H9 (cell line): ENCODE measurements at regions not wholly inside any gene's neighbourhood (a gene's known extent, or its start where the extent isn't known, plus 50 kb on each side); places are given as distances from the start of the nearest gene placed in this dataset.

Experiments
- DNase-seq: peaks from one replicate; pipeline ENCODE4 v3.0.0-alpha.2; 2017
- H2AFZ ChIP-seq: one replicate; pipeline ENCODE4 v1.6.1; 2013; ENCODE audit warnings: mild to moderate bottlenecking, low read length, control low read depth, moderate library complexity
- H2AK5ac ChIP-seq: 2 replicates; pipeline ENCODE4 v1.6.1; 2013; ENCODE audit warnings: low read length, control low read depth, mixed read lengths; ENCODE audit not compliant: insufficient read length
- H2BK120ac ChIP-seq: one replicate; pipeline ENCODE4 v1.6.1; 2013; ENCODE audit warnings: low read depth, mild to moderate bottlenecking, low read length, control low read depth, inconsistent platforms; ENCODE audit not compliant: poor library complexity, severe bottlenecking
- H2BK12ac ChIP-seq: 2 replicates; pipeline ENCODE4 v1.6.1; 2013; ENCODE audit warnings: low read length, control low read depth, mixed read lengths, low read depth; ENCODE audit not compliant: insufficient read length
- H2BK15ac ChIP-seq: 2 replicates; pipeline ENCODE4 v1.6.1; 2013; ENCODE audit warnings: low read depth, low read length, control low read depth
- H2BK20ac ChIP-seq: one replicate; pipeline ENCODE4 v1.6.1; 2013; ENCODE audit warnings: low read depth, mild to moderate bottlenecking, low read length, control low read depth, inconsistent platforms; ENCODE audit not compliant: poor library complexity, severe bottlenecking
- H2BK5ac ChIP-seq: 2 replicates; pipeline ENCODE4 v1.6.1; 2013; ENCODE audit warnings: low read length, control low read depth, mixed read lengths; ENCODE audit not compliant: insufficient read length
- H3K14ac ChIP-seq: 2 replicates; pipeline ENCODE4 v1.6.1; 2013; ENCODE audit warnings: low read length, control low read depth; ENCODE audit not compliant: insufficient read depth
- H3K18ac ChIP-seq: 2 replicates; pipeline ENCODE4 v1.6.1; 2013; ENCODE audit warnings: low read depth, mild to moderate bottlenecking, mixed read lengths, low read length, control low read depth; ENCODE audit not compliant: insufficient read length
- H3K23ac ChIP-seq: 2 replicates; pipeline ENCODE4 v1.6.1; 2013; ENCODE audit warnings: low read length, control low read depth, mixed read lengths, low read depth; ENCODE audit not compliant: insufficient read length
- H3K23me2 ChIP-seq: 2 replicates; pipeline ENCODE4 v1.6.1; 2013; ENCODE audit warnings: low read depth, mild to moderate bottlenecking, mixed read lengths, low read length, control low read depth; ENCODE audit not compliant: insufficient read length, poor library complexity, severe bottlenecking
- H3K27ac ChIP-seq: 2 replicates; pipeline ENCODE4 v1.5.1; 2013; ENCODE audit warnings: low read length, control low read depth, mixed read lengths, low read depth; ENCODE audit not compliant: insufficient read length
- H3K27me3 ChIP-seq: 2 replicates; pipeline ENCODE4 v1.6.1; 2013; ENCODE audit warnings: low read length, control low read depth, inconsistent platforms; ENCODE audit not compliant: insufficient read depth
- H3K4ac ChIP-seq: 2 replicates; pipeline ENCODE4 v1.6.1; 2013; ENCODE audit warnings: low read depth, mild to moderate bottlenecking, control low read depth, inconsistent platforms, low read length, moderate library complexity
- H3K4me1 ChIP-seq: 2 replicates; pipeline ENCODE4 v1.6.1; 2013; ENCODE audit warnings: low read length, control low read depth, inconsistent platforms; ENCODE audit not compliant: insufficient read depth
- H3K4me2 ChIP-seq: 2 replicates; pipeline ENCODE4 v1.6.1; 2013; ENCODE audit warnings: low read length, control low read depth, mixed read lengths; ENCODE audit not compliant: insufficient read length, insufficient read depth
- H3K56ac ChIP-seq: 2 replicates; pipeline ENCODE4 v1.6.1; 2013; ENCODE audit warnings: low read depth, mild to moderate bottlenecking, mixed read lengths, low read length, control low read depth; ENCODE audit not compliant: insufficient read length
- H3K79me1 ChIP-seq: 2 replicates; pipeline ENCODE4 v1.6.1; 2013; ENCODE audit warnings: low read depth, mild to moderate bottlenecking, moderate library complexity, low read length, control low read depth, inconsistent platforms; ENCODE audit not compliant: insufficient read depth, poor library complexity, severe bottlenecking
- H3K79me2 ChIP-seq: 2 replicates; pipeline ENCODE4 v1.6.1; 2013; ENCODE audit warnings: low read length, control low read depth, inconsistent platforms; ENCODE audit not compliant: insufficient read depth
- H3K9ac ChIP-seq: 2 replicates; pipeline ENCODE4 v1.6.1; 2013; ENCODE audit warnings: low read length, control low read depth, mixed read lengths; ENCODE audit not compliant: insufficient read length; ENCODE audit errors: extremely low read depth
- H3K9me3 ChIP-seq: one replicate; pipeline ENCODE4 v1.6.1; 2013; ENCODE audit warnings: low read depth, low read length, inconsistent platforms; ENCODE audit not compliant: control insufficient read depth
- H3T11ph ChIP-seq: one replicate; pipeline ENCODE4 v1.6.1; 2013; ENCODE audit warnings: mild to moderate bottlenecking, low read length, control low read depth, inconsistent platforms
- H4K20me1 ChIP-seq: one replicate; pipeline ENCODE4 v1.6.1; 2013; ENCODE audit not compliant: control insufficient read depth, insufficient read length, insufficient read depth
- H4K5ac ChIP-seq: 2 replicates; pipeline ENCODE4 v1.6.1; 2013; ENCODE audit warnings: low read depth, mild to moderate bottlenecking, mixed read lengths, low read length, control low read depth; ENCODE audit not compliant: insufficient read length
- H4K8ac ChIP-seq: replicated peaks from 2 replicates; pipeline ENCODE4 v1.6.1; 2013; ENCODE audit warnings: low read length, control low read depth, mixed read lengths, low read depth; ENCODE audit not compliant: insufficient read length
- H4K91ac ChIP-seq: 2 replicates; pipeline ENCODE4 v1.6.1; 2013; ENCODE audit warnings: low read depth, mild to moderate bottlenecking, moderate library complexity, mixed read lengths, low read length, control low read depth; ENCODE audit not compliant: insufficient read length
- H3K27ac Mint-ChIP-seq, 3 experiments: 2 replicates in 2 of 3; 3 replicates in 1 of 3; pipeline ENCODE4 v1.8.0; 2020 to 2021; ENCODE audit warnings: mixed read lengths in 3 of 3, mild to moderate bottlenecking in 1 of 3, moderate library complexity in 1 of 3
- H3K27me3 Mint-ChIP-seq: 2 replicates; pipeline ENCODE4 v1.8.0; 2021; ENCODE audit warnings: low read depth, mild to moderate bottlenecking, moderate library complexity, mixed read lengths
- H3K36me3 Mint-ChIP-seq, 3 experiments: 2 replicates in 2 of 3; 3 replicates in 1 of 3; pipeline ENCODE4 v1.8.0; 2020 to 2021; ENCODE audit warnings: low read depth in 3 of 3, mixed read lengths in 3 of 3; ENCODE audit not compliant: insufficient read depth in 1 of 3
- H3K4me1 Mint-ChIP-seq, 2 experiments: 2 replicates each; pipeline ENCODE4 v1.8.0; 2020; ENCODE audit warnings: mixed read lengths in 2 of 2
- H3K4me3 Mint-ChIP-seq, 2 experiments: 2 replicates in 1 of 2; 3 replicates in 1 of 2; pipeline ENCODE4 v1.8.0; 2020 to 2021; ENCODE audit warnings: mild to moderate bottlenecking in 2 of 2, mixed read lengths in 2 of 2, moderate library complexity in 1 of 2
- H3K9me3 Mint-ChIP-seq, 2 experiments: 2 replicates in 1 of 2; 3 replicates in 1 of 2; pipeline ENCODE4 v1.8.0; 2020; ENCODE audit warnings: mild to moderate bottlenecking in 2 of 2, mixed read lengths in 2 of 2, moderate library complexity in 1 of 2
- CTCF ChIP-seq: fragments of 200-600 bp; sonication (generic); conservative IDR thresholded peaks from 3 replicates; pipeline ENCODE4 v1.8.0; 2021; ENCODE audit warnings: antibody characterized with exemption, mild to moderate bottlenecking

GRCh38 chr4:136651932-136652331 is 880.4 kb downstream of the PCDH18 start:
- Mint-ChIP-seq H3K27ac (no peak overlapping the region), H3K27me3 (no peaks in the 10 kb centered on the region), H3K36me3 (no peaks in the 10 kb centered on the region), H3K4me3 (no peak overlapping the region), H3K9me3 (no peaks in the 10 kb centered on the region), H3K4me1 (no peaks in the 10 kb centered on the region)
- Histone ChIP-seq H4K5ac (no peak overlapping the region), H3T11ph (no peak overlapping the region), H2BK20ac (no peak overlapping the region), H2BK120ac (no peak overlapping the region), H3K27ac (no peak overlapping the region), H2BK5ac (no peak overlapping the region), H3K79me2 (no peaks in the 10 kb centered on the region), H3K4me2 (no peak overlapping the region), H4K8ac (no peak overlapping the region), H2BK12ac (no peak overlapping the region), H3K18ac (no peak overlapping the region), H3K23ac (no peak overlapping the region), H4K91ac (no peak overlapping the region), H3K4ac (no peak overlapping the region), H3K9me3 (no peaks in the 10 kb centered on the region), H3K27me3 (no peaks in the 10 kb centered on the region), H3K4me1 (no peaks in the 10 kb centered on the region), H2AK5ac (no peak overlapping the region), H3K23me2 (no peaks in the 10 kb centered on the region), H3K9ac (no peak overlapping the region), H2BK15ac (no peak overlapping the region), H3K14ac (no peak overlapping the region), H3K56ac (no peak overlapping the region), H3K79me1 (no peaks in the 10 kb centered on the region), H2AFZ (no peak overlapping the region), H4K20me1 (no peaks in the 10 kb centered on the region)
- no peak for DNase-seq
- TF ChIP-seq CTCF: no peak
